ENCODE measurements at regions not wholly inside any gene's neighbourhood (a gene's known extent, or its start where the extent isn't known, plus 50 kb on each side); places are given as distances from the start of the nearest gene placed in this dataset.

DNA sequence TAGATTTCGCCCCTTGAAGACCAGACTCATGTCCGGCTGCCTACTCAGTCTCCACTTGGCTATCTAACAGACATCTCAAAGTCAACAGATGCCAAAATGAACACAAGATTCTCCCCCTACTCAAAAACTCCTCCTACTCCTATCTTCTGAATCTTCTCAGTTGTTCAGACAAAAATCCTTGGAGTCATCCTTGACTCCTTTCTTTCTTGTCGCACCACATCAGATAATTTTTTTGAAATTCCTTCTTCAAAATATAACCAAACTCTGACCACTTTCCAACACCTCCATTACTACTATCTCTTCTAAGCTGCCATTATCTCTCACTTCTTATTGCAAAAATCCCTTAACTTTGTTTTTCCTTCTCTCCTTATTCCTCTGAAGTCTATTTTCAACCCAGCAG lies 141.9 kb upstream of the SLC7A14 start:
- no peak for DNase-seq

DNA sequence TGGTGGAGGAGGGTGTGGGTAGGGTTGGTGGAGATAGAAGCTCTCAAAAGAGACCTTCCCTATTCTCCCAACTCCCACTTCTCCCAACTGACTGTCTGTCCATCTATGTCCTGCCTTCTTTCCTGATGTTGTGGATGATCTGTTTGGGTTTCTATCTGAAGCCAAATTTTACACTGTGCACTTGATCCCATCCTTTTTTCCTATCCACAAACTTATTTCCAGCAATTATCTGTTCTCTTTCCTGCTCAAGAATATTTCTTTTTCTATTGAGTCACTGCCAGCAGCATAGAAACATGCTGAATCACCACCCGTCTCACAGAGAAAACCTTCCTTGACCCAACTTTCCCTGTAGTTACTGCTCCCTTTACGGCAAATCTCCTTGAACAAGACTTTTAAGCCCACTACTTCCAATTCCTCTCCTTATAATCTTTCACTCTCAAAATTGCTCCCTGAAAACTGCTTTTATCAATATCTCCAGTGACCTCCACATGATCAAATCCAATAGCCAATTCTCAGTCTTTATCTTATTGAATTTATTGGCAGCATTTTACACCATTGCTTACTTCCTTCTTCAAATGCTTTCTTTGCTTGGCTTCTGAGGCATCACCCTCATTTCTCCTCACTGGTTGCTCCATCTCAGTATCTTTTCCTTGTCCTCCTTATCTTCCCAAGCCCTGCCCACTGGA lies 141.2 kb upstream of the SLC7A14 start:
- DNase-seq = no peak

DNA sequence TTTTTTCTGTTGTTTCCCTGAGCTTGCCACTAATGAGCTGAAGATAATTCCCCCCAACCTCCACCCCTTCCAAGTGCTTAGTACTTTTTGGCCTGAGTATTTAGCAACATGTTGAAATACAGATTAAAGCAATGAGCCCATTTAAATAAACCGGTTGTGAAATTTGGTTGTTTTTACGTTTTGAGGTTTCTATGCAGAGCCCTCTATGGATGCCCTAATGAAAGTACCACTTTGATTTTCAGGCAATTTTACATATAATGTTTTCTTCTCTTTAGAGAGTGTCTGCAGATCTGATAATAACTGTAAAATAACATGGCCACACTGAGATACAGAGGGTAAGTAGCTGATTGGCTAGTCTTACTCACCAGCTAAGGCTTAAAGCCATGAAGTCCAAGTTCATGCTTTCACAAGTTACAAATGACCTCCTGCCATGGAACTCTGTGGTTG lies 139.4 kb upstream of the SLC7A14 start:
- DNase-seq = no peak

DNA sequence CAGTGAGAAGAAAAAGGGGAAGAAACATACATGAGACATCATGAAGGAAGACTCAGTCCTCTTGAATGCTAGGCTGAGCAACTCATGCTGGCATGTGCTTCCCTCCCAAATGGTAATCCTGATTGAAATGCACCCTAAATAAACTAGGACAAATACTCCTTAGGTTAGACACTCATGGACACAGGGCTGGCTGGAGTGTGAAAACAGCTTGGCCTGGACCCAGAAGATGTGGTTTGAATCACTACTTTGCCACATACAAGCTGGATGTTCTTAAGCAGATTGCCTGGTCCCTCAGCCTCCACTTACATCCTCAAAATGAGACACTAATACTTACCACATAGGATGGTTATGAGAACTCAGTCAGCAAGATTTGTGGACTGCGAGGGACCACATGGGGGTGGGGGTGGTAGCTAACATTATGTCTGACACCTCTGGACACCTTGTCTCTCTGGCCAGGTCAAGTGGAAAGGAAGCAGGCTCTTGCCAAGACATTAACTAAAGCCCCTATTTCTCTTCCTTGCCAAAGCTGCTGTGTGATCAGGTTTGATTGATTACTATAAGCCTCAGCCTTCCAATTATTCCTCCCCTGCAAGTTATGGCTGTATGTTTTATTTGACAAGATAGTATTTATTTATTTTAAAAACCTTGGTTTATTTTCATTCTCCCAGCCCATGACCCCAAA lies 138.9 kb upstream of the SLC7A14 start:
- no peak for DNase-seq

DNA sequence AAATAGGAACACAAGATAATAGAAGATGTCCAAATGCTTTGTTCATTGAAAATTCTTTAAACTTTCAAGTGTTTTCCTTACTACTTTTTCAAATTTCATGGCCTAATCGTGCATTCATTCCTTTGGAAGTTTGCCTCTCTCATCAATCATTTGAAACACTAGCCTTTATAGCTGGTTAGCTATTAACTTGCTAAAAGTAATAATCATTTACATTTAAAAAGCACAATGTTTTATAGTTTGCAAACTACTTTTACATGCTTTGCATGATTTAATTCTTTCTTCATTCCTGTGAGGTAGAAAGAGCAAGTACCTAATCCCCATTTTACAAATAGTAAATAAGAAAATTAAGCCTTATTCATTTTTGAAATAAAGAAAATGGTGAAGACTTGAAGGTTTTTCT lies 137.4 kb upstream of the SLC7A14 start:
- no peak for DNase-seq

DNA sequence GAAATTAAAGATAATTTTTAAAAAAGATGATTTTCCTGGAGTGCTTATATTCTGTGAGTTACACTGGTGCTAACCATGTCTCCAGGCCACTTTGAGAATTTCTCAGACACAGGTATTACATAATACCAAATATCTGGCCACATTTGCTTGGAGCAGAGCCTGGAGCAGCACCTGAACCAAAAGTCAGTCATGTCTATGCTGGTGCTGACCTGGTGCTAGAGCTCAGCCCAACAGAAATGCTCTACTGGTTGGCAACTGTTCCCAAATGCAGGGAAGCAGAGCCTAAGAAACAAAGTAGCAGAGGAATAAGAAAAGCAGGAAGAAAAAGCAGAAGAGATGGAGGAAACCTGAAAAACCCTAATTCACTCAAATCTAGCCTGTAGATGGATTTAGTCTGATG lies 135.7 kb upstream of the SLC7A14 start:
- no peak for DNase-seq

DNA sequence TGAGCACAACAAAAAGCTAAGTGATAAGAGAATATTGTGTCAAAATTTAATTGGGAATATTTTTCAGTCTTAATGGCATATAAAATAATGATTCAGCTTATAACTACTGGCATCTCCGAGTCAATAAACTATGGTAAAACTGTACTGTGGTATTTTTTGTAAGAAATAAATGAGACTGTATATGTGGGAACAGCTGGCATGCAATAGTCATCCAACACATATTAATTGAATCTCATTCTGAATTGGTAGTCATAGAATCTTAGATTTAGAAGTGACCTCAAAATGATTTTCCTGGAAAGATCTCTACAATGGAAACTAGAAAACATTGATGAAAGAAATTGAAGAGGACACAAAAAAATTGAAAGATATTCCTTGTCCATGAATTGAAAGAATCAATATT lies 133.4 kb upstream of the SLC7A14 start:
- no peak for DNase-seq

DNA sequence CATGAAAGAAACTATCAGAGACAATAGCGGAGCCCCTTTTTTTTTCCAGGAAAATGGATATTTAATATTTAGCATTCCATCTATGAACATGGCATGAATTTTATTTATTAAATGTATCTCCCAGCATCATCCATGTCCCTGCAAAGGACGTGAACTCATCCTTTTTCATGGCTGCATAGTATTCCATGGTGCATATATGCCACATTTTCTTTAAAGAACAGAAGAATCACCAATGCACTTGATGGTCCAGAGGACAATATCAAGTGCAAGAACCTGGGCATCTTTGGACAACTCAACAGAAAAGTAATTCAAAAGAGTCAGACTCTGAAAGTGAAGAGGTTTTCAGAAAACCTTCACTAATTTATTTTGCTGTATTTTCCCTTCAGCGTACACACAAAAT lies 133.0 kb upstream of the SLC7A14 start:
- DNase-seq = no peak

DNA sequence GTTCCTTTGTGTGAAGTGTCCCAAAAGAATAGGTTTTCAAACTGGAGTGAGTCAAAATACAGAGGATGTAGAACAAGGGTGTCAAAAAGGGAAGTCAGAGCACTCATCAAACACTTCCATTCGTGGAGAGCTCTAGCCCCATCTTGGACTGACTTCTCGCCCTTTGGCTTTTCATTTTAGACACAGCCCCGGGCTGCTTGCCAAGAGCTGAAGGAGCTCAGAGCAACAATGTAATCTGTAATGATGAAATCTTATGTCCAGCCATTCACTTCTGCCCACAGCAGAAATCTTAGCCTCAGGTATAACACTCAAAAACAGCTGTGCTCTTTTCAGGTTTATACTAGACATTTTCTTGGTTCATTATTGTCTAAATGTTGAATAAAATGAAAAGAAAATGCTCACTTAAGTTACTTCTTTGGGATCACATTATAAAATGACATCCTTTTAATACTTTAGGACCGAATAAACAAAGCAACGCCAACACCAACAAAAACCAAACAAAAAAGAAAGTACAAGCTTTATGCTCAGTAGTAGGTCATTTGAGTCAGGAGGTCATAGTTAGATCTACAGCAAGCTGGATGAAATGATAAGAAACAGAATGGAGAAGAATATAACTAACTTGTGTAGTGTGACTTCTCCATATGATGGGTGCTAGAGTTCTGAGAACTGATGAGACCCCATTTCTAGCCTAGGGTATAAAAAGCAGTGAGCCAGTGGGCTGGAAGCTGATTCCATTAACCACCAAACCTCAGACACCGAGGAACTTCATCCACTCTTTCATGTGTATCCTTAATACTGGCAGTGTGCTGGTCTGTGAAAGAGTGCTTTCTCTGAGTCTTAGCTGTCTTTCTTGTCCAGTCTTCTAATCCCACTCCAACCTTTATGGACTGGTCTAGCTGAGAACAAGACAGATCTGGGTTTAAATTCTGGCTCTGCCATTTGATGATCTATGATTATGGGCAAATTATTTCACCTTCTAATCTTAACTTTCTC lies 131.8 kb upstream of the SLC7A14 start:
- DNase-seq = no peak

DNA sequence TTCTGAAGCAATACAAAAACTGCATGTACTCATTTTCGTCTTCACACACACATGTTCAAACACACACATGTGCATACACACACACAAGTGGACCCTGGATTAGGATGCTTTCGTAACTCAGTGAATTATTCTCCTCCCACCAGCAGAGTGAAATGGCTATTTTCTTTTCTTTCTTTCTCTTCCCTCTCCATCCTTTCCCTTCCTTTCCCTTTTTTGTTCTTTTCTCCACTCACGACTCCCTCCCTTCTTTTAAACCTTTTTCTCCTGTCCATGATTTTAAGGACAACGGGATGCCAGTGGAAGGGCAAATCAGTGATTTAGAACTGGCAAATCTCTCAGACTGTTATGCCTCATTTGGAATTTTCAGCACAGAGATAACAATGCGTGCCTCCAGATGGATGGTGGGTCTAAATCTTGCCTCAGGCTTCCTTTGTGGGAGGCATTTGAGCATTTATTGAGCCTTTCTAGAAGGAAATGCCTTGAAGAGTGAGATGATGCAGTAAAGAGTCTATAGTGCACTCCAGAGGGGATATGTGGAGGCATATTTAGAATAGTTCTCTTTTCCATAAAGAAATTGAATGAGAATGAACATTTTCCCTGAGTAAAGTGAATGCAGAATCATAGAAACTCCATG lies 130.4 kb upstream of the SLC7A14 start:
- no peak for DNase-seq

DNA sequence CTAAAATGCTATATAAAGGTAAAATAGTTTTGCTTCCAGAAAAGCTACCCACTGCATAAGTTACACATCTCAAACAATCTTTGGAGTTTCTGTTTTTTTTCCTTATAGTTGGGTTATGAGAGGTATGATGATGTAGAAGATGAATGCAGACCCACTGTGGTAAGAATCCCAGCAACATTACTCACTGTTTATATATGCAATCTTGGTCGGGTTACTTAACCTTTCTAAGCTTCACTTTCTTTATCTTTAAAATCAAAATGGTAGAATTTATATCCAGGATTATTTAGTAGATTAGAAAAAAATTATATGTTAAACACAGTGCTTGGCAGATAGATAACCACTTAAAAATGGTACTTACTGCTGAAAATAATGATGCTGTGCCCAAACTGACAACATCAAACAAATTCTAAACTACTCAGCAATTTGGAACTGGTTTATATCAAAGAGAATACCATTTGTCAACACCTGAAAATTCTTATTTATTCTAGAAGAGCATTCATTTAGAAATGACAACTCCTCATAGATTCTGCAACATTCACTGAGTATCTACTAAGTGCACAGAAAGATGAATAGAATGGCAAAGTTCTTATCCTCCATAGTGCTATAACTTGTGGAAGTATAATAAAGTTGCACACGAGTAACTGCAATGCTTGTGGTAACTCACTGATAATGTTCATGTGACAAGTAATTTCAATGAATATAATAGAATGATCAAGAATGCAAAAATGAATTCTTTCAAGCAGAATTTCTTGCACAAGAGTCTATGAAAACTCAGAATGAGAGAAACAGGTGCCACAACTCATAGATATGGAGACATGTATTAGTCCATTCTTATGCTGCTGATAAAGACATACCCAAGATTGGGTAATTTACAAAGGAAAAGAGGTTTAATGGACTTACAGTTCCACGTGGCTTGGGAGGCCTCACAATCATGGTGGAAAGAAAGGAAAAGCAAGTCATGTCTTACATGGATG lies 129.0 kb upstream of the SLC7A14 start:
- no peak for DNase-seq

DNA sequence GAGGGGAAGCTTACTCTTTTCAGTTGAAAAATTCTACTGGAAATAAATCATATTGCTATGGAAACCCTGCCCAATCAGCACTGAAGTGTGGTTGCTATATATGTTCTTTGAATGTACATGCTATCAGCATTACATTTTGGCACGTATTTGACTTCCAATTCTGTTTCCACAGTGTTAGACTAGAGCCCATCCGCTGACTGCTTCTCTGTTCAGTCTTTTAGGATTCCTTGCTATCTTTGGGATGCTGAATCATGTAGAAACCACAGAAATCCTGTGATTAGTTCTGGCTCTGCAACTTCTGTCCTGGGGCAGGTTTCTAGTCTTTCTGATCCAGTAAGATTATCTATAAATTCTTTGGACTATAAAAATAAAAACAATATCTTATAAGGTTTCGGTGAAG lies 128.2 kb upstream of the SLC7A14 start:
- DNase-seq = no peak

DNA sequence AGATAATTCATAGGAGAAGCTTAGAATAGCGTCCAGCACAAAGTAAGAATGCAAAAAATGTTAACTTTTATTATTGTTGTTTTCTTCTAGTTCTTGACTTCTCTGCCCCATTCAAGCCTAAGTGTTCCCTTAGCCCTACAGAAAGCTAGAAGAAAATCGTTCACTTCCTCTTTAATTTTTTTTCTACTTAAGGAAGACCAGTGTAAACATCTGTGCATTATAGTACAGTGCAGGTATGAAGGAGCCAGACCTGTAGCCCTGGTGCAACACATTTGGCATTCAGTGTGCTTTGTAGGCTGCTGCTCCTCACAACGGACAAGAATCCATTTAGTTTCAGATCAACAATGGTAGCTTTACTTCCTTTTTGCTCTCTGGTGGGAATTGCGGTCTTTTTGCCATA lies 127.8 kb upstream of the SLC7A14 start:
- DNase-seq = no peak

DNA sequence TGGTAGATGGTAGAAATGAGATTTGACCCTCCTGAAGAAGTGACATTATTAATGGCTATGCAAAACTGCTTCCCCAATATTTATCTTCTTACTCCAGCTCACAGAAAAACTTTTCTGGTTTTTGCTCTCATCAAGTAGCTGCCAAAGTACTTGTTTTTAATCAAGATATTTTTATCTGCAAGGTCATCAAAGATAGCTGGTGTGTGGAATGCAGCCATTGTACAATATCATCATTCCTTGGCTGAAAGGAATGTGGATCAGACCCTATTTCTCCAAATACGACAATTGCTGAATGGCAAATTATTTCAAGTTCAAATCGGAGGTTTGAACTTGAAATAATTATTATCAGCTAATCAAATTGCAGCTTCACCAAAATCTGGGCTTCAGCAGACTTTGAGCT lies 126.9 kb upstream of the SLC7A14 start:
- no peak for DNase-seq

DNA sequence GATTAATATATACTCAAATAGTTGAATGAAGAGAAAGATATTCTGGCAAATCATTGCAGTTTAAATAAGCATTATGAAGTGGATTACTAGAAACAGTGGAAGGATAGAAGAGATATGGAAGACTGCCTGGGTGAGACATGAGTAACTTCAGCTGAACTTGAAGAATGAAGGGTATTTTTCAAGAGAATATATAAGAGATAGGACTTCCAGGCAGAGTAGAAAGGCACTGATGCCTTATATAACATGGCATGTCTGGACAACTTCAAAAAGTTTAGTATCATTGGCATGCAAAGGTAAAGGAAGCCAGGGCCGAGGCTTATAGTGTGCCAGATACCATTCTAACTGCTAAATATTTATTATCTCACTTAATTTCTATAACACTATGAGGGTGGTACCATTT lies 126.5 kb upstream of the SLC7A14 start:
- DNase-seq = no peak

DNA sequence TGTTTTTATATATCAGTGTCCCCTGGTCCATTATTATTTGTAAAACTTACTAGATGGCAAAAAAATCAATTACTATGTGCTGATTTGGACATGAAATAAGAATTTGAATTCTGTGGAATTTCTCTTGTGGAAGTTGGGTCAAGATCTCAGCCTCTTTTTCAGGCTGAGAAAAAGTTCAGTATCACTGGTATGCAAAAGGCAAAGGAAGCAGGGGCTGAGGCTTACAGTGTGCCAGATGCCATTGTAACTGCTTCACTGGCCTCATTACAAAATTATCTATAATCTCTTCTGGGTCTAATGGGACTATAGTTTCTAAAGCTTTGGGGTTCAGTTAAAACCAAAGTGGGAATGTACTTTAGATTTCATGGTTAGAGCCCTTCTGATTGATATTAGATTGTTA lies 125.9 kb upstream of the SLC7A14 start:
- no peak for DNase-seq

DNA sequence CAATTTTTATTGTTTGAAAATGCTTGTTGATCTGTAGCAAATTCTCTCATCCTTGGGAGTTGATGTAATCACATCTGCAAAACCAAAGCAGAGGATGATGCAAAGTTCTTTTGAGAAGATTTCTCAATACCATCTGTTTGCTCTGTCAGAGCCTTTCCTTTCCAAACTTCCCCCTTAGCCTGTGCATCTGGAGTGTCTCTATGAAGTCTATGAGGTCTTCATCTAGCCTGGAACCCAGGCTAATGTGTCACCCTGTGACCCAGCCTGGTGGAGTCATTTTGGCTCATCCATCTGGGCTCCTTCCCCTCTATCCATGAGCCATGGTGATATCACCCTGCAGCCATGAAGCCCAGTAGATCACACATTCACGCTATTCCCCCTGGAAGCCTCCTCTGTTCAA lies 123.2 kb upstream of the SLC7A14 start:
- DNase-seq = no peak

DNA sequence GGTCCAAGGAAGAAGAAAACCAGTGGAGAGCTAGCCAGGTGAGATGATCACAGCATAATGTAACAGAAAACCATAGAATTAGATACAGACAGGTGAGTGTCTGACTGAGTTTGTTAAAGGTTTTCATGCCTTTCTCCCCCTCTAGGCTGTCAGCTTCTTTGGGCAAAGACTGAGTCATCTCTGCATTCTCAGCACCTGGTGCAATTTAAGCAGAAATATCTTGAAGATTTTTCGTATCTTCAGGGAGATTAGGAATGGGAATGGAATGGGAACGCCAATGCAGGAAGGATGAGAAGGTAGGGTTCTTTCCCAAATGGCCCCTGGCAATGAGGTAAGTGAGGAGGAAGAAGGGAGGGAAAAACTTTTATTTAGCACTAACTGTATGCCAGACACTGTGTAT lies 122.0 kb upstream of the SLC7A14 start:
- no peak for DNase-seq

DNA sequence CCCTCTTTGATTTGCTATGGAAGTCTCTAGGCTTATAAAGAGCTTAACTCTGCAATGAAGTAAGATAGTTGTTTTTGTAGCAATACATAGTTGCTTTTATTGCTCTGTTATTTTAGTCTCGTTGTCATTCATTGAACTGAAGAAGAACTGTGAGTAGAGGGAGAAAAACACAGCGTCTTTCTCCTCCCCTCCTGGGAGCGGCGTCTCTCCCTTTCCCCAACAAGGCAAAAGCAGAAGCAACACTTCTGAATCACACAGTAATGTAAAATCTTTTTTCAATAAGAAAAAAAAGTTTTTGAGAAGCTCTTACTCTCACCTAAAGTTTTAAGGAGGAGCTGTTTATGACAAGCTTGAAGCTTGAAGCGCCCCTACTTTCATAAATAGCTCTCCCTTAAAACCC lies 119.3 kb upstream of the SLC7A14 start:
- DNase-seq = no peak

DNA sequence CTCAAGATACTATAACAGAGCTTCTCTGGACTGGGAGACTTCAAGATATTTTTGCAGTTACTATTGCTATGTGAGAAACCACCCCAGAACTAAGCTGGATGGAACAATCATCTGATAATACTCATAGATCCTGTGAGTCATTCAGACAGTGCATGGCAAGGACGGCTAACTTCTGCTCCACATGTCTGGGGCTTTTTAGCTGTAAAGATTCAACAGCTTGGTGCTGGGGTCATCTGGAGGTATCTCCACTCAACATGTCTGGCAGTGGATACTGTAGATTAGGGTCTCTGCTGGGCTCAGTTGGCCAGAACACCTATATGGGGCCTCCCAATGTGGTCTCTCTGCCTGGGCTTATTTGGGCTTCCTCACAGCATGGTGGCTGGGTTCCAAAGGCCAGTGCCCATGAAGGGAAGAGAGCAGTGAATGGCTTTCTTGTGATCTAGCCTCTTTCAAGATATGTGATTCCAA lies 117.3 kb upstream of the SLC7A14 start:
- DNase-seq = no peak
